NB4 (cell line): ENCODE measurements at regions not wholly inside any gene's neighbourhood (a gene's known extent, or its start where the extent isn't known, plus 50 kb on each side); places are given as distances from the start of the nearest gene placed in this dataset.

Experiments used
- POLR2A ChIP-seq: IDR thresholded peaks from 2 replicates; pipeline ENCODE4 v1.6.1; 2011; ENCODE audit warnings: mild to moderate bottlenecking; ENCODE audit not compliant: insufficient read length; ENCODE audit errors: extremely low read depth
- TF ChIP-seq, protein P1 (sequence below): IDR thresholded peaks from one replicate; pipeline ENCODE4 v1.5.1; 2012; ENCODE audit warnings: low read depth, low read length

DNA sequence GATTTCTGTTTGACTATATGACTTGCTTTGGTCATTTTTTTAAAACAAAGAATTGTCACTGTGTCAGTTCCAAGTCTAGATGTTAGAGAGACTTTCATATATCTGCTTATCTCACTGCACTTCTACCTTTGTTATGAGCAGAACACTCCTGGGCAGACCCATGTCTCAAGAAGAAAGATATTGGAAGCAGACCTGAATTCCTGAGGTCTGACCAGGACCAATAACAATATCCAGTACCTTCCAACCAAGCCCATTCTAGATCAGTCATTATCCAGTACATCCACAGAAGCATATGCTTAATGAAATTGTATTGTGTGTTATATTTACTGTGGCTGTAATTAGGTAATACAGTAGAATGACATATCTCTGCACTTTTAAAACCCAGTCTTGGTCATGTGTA is 811.3 kb upstream of the GBE1 start:
- TF ChIP-seq POLR2A, result no peak
- TF ChIP-seq, protein P1, sequence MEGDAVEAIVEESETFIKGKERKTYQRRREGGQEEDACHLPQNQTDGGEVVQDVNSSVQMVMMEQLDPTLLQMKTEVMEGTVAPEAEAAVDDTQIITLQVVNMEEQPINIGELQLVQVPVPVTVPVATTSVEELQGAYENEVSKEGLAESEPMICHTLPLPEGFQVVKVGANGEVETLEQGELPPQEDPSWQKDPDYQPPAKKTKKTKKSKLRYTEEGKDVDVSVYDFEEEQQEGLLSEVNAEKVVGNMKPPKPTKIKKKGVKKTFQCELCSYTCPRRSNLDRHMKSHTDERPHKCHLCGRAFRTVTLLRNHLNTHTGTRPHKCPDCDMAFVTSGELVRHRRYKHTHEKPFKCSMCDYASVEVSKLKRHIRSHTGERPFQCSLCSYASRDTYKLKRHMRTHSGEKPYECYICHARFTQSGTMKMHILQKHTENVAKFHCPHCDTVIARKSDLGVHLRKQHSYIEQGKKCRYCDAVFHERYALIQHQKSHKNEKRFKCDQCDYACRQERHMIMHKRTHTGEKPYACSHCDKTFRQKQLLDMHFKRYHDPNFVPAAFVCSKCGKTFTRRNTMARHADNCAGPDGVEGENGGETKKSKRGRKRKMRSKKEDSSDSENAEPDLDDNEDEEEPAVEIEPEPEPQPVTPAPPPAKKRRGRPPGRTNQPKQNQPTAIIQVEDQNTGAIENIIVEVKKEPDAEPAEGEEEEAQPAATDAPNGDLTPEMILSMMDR, result no peak
